ENCODE measurements at regions not wholly inside any gene's neighbourhood (a gene's known extent, or its start where the extent isn't known, plus 50 kb on each side); places are given as distances from the start of the nearest gene placed in this dataset.
A peak's percentile ranks its signal among the peaks of the same experiment; 100 is the strongest.
"Not testable (repeated sequence)": the region's sequence is repeated elsewhere in the genome, so short reads cannot be mapped to it uniquely, and the experiment has no call there.

DNA sequence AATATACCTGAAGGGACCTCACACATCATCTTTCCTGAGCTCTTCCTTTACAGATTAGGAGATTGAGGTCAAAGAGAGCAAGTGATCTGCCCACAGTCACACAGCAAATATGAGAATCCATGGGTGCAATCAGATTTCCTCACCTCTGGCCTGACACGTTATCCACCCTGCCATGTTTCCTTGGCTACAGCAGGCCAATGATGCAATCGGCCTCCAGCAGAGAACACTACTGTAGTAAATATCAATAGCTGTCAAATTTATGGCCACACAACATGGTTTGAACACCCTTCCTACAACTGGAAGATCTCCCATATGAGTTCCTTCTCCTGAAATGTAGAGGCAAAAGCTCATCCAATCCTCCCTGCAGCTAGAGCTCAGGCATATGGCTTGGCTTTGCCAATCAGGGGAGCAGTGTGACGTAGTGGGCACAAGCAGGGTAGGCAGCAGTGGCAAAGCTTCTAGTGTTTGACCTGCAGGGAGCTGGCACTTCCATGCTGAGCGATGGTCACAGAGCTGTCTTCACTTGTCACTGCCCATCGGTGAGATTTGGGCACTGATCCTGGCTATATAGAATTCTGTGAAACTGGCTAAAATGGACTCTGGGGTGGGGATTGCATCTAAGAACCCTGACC, 271.3 kb downstream of the TJP1 start:
- DNase-seq: no peak

DNA sequence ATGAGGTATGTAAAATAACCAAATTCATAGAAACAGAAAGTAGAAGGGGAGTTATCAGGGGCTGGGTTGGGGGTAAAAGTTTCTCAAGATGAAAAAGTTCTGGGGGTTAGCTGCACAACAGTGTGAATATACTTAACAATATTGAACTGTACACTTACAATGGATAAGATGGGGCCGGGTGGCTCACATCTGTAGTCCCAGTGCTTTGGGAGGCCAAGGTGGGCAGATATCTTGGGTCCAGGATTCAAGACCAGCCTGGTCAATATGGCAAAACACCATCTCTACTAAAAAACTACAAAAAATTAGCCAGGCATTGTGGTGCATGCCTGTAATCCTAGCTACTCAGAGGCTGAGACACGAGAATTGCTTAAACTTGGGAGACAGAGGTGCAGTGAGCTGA, 274.3 kb downstream of the TJP1 start:
- no peak for DNase-seq

DNA sequence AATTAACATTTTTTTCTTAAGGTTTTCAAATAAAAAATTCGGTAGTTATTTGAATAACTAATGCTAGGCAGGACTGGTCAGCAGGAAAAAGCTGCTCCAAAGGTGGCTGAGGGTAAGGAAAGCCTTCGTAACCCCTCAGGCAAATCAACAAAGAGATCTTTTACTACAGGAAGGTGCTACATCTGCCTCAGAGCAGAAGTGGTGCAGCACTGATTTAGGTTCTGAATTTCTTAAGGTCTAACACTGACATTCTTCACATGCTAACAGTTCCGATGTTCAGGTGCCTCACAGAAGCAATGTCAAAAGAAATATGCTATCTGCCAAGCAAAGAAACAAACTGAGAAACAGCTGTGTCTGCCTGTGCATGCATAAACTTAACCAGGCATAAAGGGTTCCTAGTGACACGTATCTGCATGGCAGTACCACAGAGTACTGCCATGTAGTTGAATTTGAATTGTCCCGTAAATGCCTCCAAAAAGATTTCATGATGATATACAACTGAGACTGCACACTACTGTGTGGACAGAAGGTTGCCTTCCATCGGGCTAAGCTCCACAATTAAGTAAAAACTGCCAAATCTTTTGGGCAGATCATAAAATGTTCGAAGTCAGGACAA, 275.0 kb upstream of the NSMCE3 start:
- DNase-seq: no peak

DNA sequence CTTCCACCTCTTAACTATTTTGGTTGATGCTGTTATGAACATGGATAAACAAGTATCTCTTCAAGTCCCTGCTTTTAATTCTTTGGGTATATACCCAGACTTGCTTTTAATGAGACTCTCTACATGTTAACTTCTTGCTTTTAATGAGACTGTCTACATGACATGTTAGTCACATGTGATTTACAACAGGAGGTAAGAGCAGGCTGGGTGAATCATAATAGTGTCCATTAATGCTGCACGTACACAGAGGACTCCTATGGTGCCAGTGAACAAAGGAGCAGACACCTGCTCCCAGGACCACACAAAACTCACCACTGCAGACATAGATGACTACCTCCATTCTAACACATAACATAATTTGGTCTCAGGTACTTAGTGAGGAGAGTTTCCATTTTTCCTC, 273.4 kb upstream of the NSMCE3 start:
- DNase-seq: no peak

GRCh38 chr15:29541309-29541708, 271.7 kb upstream of the NSMCE3 start:
- no peak for DNase-seq

DNA sequence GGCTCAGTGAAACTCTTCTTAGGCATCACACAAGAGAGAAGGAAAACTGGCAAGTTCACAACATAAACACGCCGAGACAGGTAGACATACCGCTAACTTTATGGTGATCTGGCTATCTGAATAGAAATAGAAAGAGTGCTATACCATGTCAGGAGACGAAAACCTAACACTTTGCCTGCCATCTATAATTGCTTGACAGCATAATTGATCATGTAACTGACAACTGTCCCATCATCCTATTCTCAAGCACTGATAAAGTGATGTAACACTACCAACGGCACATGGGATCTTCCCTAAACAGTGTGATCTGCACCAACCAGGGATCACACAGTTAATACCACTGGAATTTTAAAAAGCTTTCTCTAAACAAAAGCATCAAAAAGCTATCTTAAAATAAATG, 270.9 kb upstream of the NSMCE3 start:
- DNase-seq: no peak

- no peak for DNase-seq
Observed at GRCh38 chr15:29539736-29540135, 270.1 kb upstream of the NSMCE3 start.

- DNase-seq: no peak
Observed at GRCh38 chr15:29538044-29538443, 268.4 kb upstream of the NSMCE3 start.

- no peak for DNase-seq
Observed at GRCh38 chr15:29535952-29536351, 266.3 kb upstream of the NSMCE3 start.

DNA sequence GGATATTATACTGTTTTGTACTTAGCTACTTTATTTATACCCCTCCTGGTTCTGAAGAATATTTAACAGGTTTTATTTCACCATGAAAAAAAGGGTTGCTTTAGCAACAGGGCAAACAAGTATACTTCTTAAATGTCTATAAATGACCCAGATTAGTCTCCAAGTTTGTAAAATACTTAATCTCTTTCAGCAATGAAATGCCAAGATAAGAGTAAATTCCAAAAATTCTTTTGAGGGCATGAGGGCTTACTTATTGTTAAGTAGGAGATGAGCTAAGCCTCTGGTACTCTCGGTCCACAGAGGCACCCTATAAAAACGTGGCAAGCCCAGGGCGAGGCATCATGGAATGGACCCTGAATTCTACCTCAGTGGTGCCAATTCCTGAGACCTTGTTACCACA, 264.8 kb upstream of the NSMCE3 start:
- no peak for DNase-seq

GRCh38 chr15:29533647-29534046, 264.0 kb upstream of the NSMCE3 start:
- no peak for DNase-seq

GRCh38 chr15:29532296-29532695, 262.7 kb upstream of the NSMCE3 start:
- DNase-seq: no peak

GRCh38 chr15:29530966-29531365, 261.3 kb upstream of the NSMCE3 start:
- no peak for DNase-seq

DNA sequence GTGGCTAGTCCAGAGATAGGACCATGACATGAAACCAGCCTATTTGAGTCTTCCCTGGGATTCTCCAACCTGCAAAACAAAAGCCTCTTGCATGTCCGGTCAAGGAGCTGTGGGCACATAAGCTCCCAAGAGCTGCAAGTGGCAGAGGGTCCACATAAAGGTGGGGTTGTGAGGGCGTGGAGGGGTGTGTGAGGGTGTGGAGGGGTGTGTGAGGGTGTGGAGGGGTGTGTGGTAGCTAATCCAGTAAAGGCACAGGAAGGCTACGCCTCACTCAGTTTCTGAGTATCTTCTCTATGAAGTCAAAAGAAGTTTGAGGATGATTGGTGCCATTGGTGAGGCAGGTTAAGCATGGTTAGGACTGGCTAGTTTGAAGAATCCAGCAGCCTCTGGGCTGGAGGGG, 259.4 kb upstream of the NSMCE3 start:
- no peak for DNase-seq

DNA sequence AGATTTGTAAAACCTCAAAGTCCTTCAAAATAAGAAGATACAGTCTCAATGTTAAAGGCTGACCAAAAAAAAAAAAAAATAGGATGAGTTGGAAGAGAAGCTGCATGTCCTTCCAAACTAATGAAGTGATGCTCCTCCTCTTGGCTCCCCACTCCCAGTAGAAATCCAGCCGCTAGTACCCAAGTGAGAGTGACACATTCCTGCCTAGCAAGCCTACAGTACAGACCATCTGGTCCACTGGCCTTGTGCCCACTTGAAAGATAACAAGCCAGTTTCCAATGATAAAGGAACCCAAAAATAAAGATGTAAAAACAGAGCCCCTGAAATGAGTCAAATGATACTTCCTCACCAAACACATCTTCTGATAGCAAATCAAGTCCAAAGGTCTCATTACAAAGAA, 258.7 kb upstream of the NSMCE3 start:
- DNase-seq: no peak

DNA sequence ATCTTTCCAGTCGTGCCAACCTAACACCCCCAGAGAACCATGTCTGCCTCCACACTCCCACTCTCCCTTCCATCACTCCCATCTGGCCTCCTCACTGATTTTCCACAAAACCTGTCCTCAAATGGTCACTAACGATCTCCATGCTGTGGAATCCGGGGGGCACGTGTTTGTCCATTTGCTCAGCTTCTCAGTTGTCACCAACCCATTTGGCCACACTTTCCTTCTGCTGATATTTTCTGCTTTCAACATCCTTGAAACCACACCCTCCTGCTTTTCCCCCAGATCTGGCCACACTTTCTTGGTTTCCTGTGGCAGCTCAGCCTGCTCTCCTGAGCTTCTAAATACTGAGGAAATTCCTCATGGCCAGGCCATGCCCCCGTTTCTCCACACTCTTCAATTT, 257.2 kb upstream of the NSMCE3 start:
- DNase-seq: no peak

- peak; percentile 1 to 37 for DNase-seq
Observed at GRCh38 chr15:29522373-29523276, 253.0 kb upstream of the NSMCE3 start.

- DNase-seq: no peak
Observed at GRCh38 chr15:29518442-29518841, 248.8 kb upstream of the NSMCE3 start.

GRCh38 chr15:29517829-29518228, 248.2 kb upstream of the NSMCE3 start:
- no peak for DNase-seq

DNA sequence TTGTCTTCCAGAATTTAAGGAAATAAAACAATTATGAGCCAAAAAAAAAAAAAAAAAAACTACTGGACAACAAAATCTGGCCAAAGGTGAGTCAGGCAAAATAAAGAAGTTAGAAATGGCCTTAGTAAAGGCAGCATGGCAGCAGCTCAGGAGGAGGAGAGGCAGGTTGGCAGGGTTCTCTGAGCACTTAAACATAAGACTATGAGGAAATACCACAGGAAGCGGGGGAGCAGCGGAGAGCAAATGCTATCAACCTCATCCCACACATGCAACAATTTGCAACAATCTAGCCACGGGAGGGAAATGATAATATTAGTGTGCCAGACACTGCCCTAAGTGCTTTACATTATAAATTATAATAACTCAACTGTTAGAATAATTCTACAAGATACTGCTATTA, 247.3 kb upstream of the NSMCE3 start:
- no peak for DNase-seq

GRCh38 chr15:29514926-29515325, 245.3 kb upstream of the NSMCE3 start:
- DNase-seq: no peak

DNA sequence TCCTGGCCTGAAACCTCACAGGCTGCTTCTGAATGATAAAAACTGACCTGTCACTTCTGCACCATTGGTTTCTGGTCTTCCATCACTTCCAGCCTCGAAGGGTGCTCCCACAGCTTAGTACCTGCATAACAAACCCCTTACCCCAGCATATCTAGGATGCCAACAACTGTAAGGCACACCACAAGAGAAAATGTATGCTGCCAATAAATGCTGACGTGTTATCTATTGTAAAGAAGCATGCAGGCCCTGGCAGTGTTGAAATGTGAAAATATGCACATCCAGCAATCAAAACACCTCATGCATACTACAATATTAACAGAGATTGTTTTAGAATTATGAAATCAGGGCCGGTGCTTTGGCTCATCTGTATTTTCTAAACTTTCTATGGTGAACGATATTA, 242.0 kb upstream of the NSMCE3 start:
- no peak for DNase-seq

GRCh38 chr15:29505535-29505934, 235.9 kb upstream of the NSMCE3 start:
- not testable (repeated sequence) for DNase-seq

Data from NCI-H526 (cell line).